ENCODE measurements at regions not wholly inside any gene's neighbourhood (a gene's known extent, or its start where the extent isn't known, plus 50 kb on each side); places are given as distances from the start of the nearest gene placed in this dataset.

GRCh38 chr6:90460051-90460450, 126.8 kb downstream of the MAP3K7 start:
- no peak for TF ChIP-seq CTCF (conservative IDR thresholded peaks at IDR 0.05 in 1 of 2, IDR thresholded peaks at IDR 0.05 in 1 of 2; ENCODE audit: extremely low read depth in 1 of 2, insufficient read depth in 1 of 2, low read depth in 1 of 2, low read length in 2 of 2)
- TF ChIP-seq EZH2 (IDR thresholded peaks at IDR 0.05; ENCODE audit: borderline replicate concordance, low read length): no peak

All from mammary epithelial cell (primary cell).